AG10803 (cell line): ENCODE measurements at regions not wholly inside any gene's neighbourhood (a gene's known extent, or its start where the extent isn't known, plus 50 kb on each side); places are given as distances from the start of the nearest gene placed in this dataset.

Experiments
- DNase-seq: peaks from one replicate; pipeline ENCODE4 v3.0.0; 2010; ENCODE audit warnings: low read depth
- H3K4me3 ChIP-seq: 2 replicates; pipeline ENCODE4 v1.5.1; 2011; ENCODE audit warnings: mild to moderate bottlenecking, low read length, control low read depth
- TF ChIP-seq, protein P1 (sequence below): conservative IDR thresholded peaks from 2 replicates; pipeline ENCODE4 v1.5.1; 2011; ENCODE audit warnings: mild to moderate bottlenecking, low read length, control low read depth, inconsistent platforms

- DNase-seq: no peak
- TF ChIP-seq, protein P1, sequence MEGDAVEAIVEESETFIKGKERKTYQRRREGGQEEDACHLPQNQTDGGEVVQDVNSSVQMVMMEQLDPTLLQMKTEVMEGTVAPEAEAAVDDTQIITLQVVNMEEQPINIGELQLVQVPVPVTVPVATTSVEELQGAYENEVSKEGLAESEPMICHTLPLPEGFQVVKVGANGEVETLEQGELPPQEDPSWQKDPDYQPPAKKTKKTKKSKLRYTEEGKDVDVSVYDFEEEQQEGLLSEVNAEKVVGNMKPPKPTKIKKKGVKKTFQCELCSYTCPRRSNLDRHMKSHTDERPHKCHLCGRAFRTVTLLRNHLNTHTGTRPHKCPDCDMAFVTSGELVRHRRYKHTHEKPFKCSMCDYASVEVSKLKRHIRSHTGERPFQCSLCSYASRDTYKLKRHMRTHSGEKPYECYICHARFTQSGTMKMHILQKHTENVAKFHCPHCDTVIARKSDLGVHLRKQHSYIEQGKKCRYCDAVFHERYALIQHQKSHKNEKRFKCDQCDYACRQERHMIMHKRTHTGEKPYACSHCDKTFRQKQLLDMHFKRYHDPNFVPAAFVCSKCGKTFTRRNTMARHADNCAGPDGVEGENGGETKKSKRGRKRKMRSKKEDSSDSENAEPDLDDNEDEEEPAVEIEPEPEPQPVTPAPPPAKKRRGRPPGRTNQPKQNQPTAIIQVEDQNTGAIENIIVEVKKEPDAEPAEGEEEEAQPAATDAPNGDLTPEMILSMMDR: no peak
Measured at GRCh38 chr5:171632616-171633015, 153.0 kb upstream of the SMIM23 start.

GRCh38 chr5:171633776-171634470 lies 151.7 kb upstream of the SMIM23 start:
- no peak for DNase-seq
- H3K4me3 ChIP-seq: no peak overlapping the region
- TF ChIP-seq, protein P1: no peak

More at GRCh38 chr5:171632616-171633015, 153.0 kb upstream of the SMIM23 start:
- no peak overlapping the region for H3K4me3 ChIP-seq

- DNase-seq: no peak
Measured at GRCh38 chr5:171634511-171634910, 151.1 kb upstream of the SMIM23 start.

GRCh38 chr5:171635028-171635427 lies 150.6 kb upstream of the SMIM23 start:
- no peak for DNase-seq
- TF ChIP-seq, protein P1: no peak
- no peak overlapping the region for H3K4me3 ChIP-seq

More at GRCh38 chr5:171634511-171634910, 151.1 kb upstream of the SMIM23 start:
- no peak overlapping the region for H3K4me3 ChIP-seq
- TF ChIP-seq, protein P1: no peak

- no peak overlapping the region for H3K4me3 ChIP-seq
- TF ChIP-seq, protein P1: no peak
- DNase-seq: no peak
Measured at GRCh38 chr5:171635561-171636245, 149.9 kb upstream of the SMIM23 start.

DNA sequence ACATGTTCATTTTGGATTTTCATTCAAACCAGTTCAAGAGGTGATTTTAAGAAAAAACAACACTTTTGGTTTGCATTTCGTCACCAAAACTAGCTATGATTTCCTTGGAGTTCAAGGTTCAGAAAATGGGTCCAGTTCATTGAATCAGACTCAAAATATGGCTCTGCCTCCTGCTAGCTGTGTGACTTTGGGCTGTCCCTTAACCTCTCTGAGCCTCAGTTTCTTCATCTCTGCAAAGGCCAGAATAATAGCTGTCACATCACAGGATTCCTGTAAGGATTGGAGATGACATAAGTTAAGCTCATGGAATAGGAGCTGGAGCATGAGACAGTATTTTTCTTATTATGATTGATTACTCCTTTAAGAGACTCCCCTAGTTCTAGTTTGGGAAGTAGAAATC lies 147.8 kb upstream of the SMIM23 start:
- no peak overlapping the region for H3K4me3 ChIP-seq
- TF ChIP-seq, protein P1: no peak
- DNase-seq: no peak

- H3K4me3 ChIP-seq: no peak overlapping the region
- TF ChIP-seq, protein P1: no peak
- no peak for DNase-seq
Measured at GRCh38 chr5:171639205-171639621, 146.4 kb upstream of the SMIM23 start.
